ENCODE measurements at regions not wholly inside any gene's neighbourhood (a gene's known extent, or its start where the extent isn't known, plus 50 kb on each side); places are given as distances from the start of the nearest gene placed in this dataset.

GRCh38 chr21:38702196-38702595, 103.5 kb upstream of the ETS2 start:
- TF ChIP-seq CTCF (IDR thresholded peaks at IDR 0.05): no peak
- no peak for TF ChIP-seq EZH2phosphoT487 (IDR thresholded peaks at IDR 0.05)
- TF ChIP-seq EZH2 (IDR thresholded peaks at IDR 0.05): no peak
